Peyer's patch (tissue), 4 donors: ENCODE measurements at regions not wholly inside any gene's neighbourhood (a gene's known extent, or its start where the extent isn't known, plus 50 kb on each side); places are given as distances from the start of the nearest gene placed in this dataset.

Experiments
- DNase-seq, 3 donors: peaks; one replicate each; pipeline ENCODE4 v3.0.0-alpha.2; 2017 to 2019
- H3K27ac ChIP-seq, 4 donors: fragments of 200-600 bp; sonication (generic); one replicate each; pipeline ENCODE4 v1.5.1; 2016 to 2019
- H3K27me3 ChIP-seq, 2 donors: fragments of 200-600 bp; sonication (generic); one replicate each; pipeline ENCODE4 v1.5.1; 2019
- H3K36me3 ChIP-seq, 3 donors: fragments of 200-600 bp; sonication (generic); one replicate each; pipeline ENCODE4 v1.5.1; 2016 to 2019
- H3K4me1 ChIP-seq, 4 donors: fragments of 200-600 bp; sonication (generic); one replicate each; pipeline ENCODE4 v1.5.1; 2016 to 2019
- H3K4me3 ChIP-seq, 4 donors: fragments of 200-600 bp; sonication (generic); 1 replicate in 3 of 4; 2 replicates in 1 of 4; pipeline ENCODE4 v1.5.1; 2016 to 2019; ENCODE audit warnings: mild to moderate bottlenecking in 1 of 4
- H3K9me3 ChIP-seq, 4 donors: fragments of 200-600 bp; sonication (generic); one replicate each; pipeline ENCODE4 v1.5.1; 2016 to 2019; ENCODE audit warnings: mild to moderate bottlenecking in 1 of 4
- CTCF ChIP-seq, 6 experiments: fragments of 450-650 bp in 4 of 6; fragments of 200-600 bp in 2 of 6; sonication (generic) in 1 of 6; IDR thresholded peaks; one replicate each; pipeline ENCODE4 v1.5.1; 2017 to 2019; ENCODE audit warnings: antibody characterized with exemption in 6 of 6, mild to moderate bottlenecking in 3 of 6, moderate library complexity in 1 of 6
- POLR2A ChIP-seq, 2 donors: fragments of 450-650 bp; IDR thresholded peaks; one replicate each; pipeline ENCODE4 v1.5.1; 2017; ENCODE audit warnings: antibody characterized with exemption in 2 of 2, mild to moderate bottlenecking in 2 of 2, moderate library complexity in 2 of 2

- Histone ChIP-seq H3K27ac (no peak overlapping the region), H3K4me1 (no peaks in the 10 kb centered on the region), H3K9me3 (no peaks in the 10 kb centered on the region), H3K4me3 (no peak overlapping the region), H3K27me3 (no peaks in the 10 kb centered on the region), H3K36me3 (no peaks in the 10 kb centered on the region)
- no peak for DNase-seq
- no peak for TF ChIP-seq POLR2A (IDR thresholded peaks at IDR 0.05)
- no peak for TF ChIP-seq CTCF (IDR thresholded peaks at IDR 0.05)
Observed at GRCh38 chr16:85297881-85298280, 185.6 kb upstream of the CIBAR2 start.

- Histone ChIP-seq H3K9me3 (no peaks in the 10 kb centered on the region), H3K27me3 (no peaks in the 10 kb centered on the region), H3K36me3 (no peaks in the 10 kb centered on the region), H3K27ac (no peak overlapping the region), H3K4me3 (no peak overlapping the region), H3K4me1 (peaks cover 0 to 10% (median 6%) of the 10 kb centered on the region in 4 donors)
- TF ChIP-seq CTCF (IDR thresholded peaks at IDR 0.05) = no peak
- TF ChIP-seq POLR2A (IDR thresholded peaks at IDR 0.05) = no peak
- DNase-seq = no peak
Observed at GRCh38 chr16:85300406-85300968, 188.2 kb upstream of the CIBAR2 start.

- Histone ChIP-seq H3K27ac (no peak overlapping the region), H3K27me3 (no peaks in the 10 kb centered on the region), H3K4me3 (no peak overlapping the region), H3K36me3 (no peaks in the 10 kb centered on the region), H3K9me3 (no peaks in the 10 kb centered on the region), H3K4me1 (peaks cover 0 to 17% (median 9%) of the 10 kb centered on the region in 4 donors)
- no peak for TF ChIP-seq CTCF (IDR thresholded peaks at IDR 0.05)
- no peak for TF ChIP-seq POLR2A (IDR thresholded peaks at IDR 0.05)
- DNase-seq = no peak
Observed at GRCh38 chr16:85301231-85301630, 189.0 kb upstream of the CIBAR2 start.

GRCh38 chr16:85302018-85302847 is 190.0 kb upstream of the CIBAR2 start:
- no peak for DNase-seq
- Histone ChIP-seq H3K27ac (no peak overlapping the region), H3K9me3 (no peaks in the 10 kb centered on the region), H3K4me1 (peaks cover 0 to 20% (median 12%) of the 10 kb centered on the region in 4 donors), H3K4me3 (no peak overlapping the region), H3K27me3 (no peaks in the 10 kb centered on the region), H3K36me3 (no peaks in the 10 kb centered on the region)
- TF ChIP-seq CTCF (IDR thresholded peaks at IDR 0.05) = no peak

GRCh38 chr16:85302848-85303353 is 190.6 kb upstream of the CIBAR2 start:
- Histone ChIP-seq H3K9me3 (no peaks in the 10 kb centered on the region), H3K36me3 (no peaks in the 10 kb centered on the region), H3K4me3 (peak overlapping the region in 1 of 4 donors; percentile 19), H3K4me1 (peaks cover 0 to 22% (median 12%) of the 10 kb centered on the region in 4 donors), H3K27ac (no peak overlapping the region), H3K27me3 (no peaks in the 10 kb centered on the region)
- DNase-seq = no peak
- TF ChIP-seq POLR2A (IDR thresholded peaks at IDR 0.05) = no peak
- no peak for TF ChIP-seq CTCF (IDR thresholded peaks at IDR 0.05)
